ENCODE measurements at regions not wholly inside any gene's neighbourhood (a gene's known extent, or its start where the extent isn't known, plus 50 kb on each side); places are given as distances from the start of the nearest gene placed in this dataset.
A peak's percentile ranks its signal among the peaks of the same experiment; 100 is the strongest.
"Not testable (repeated sequence)": the region's sequence is repeated elsewhere in the genome, so short reads cannot be mapped to it uniquely, and the experiment has no call there.

- not testable (repeated sequence) for H3K9me3 Mint-ChIP-seq (ENCODE audit: unreplicated experiment); H3K36me3 Mint-ChIP-seq (ENCODE audit: unreplicated experiment); H3K27ac Mint-ChIP-seq (ENCODE audit: unreplicated experiment); H3K4me1 Mint-ChIP-seq (ENCODE audit: low read depth, unreplicated experiment); H3K27me3 Mint-ChIP-seq (ENCODE audit: unreplicated experiment); H3K4me3 Mint-ChIP-seq (ENCODE audit: unreplicated experiment)
- peak; percentile 0 for DNase-seq
Observed at GRCh38 chrY:22883569-22883968, 100.5 kb upstream of the BPY2 start.

GRCh38 chrY:22887949-22888348 lies 96.1 kb upstream of the BPY2 start:
- not testable (repeated sequence) for H3K9me3 Mint-ChIP-seq (ENCODE audit: unreplicated experiment); H3K27me3 Mint-ChIP-seq (ENCODE audit: unreplicated experiment); H3K4me1 Mint-ChIP-seq (ENCODE audit: low read depth, unreplicated experiment); H3K36me3 Mint-ChIP-seq (ENCODE audit: unreplicated experiment); DNase-seq; H3K4me3 Mint-ChIP-seq (ENCODE audit: unreplicated experiment); H3K27ac Mint-ChIP-seq (ENCODE audit: unreplicated experiment)

- not testable (repeated sequence) for H3K36me3 Mint-ChIP-seq (ENCODE audit: unreplicated experiment); H3K27me3 Mint-ChIP-seq (ENCODE audit: unreplicated experiment); H3K4me3 Mint-ChIP-seq (ENCODE audit: unreplicated experiment); H3K4me1 Mint-ChIP-seq (ENCODE audit: low read depth, unreplicated experiment); DNase-seq; H3K27ac Mint-ChIP-seq (ENCODE audit: unreplicated experiment); H3K9me3 Mint-ChIP-seq (ENCODE audit: unreplicated experiment)
Observed at GRCh38 chrY:22903503-22904192, 80.4 kb upstream of the BPY2 start.

GRCh38 chrY:22915069-22915468 lies 69.0 kb upstream of the BPY2 start:
- H3K27ac Mint-ChIP-seq (ENCODE audit: unreplicated experiment); H3K27me3 Mint-ChIP-seq (ENCODE audit: unreplicated experiment); H3K4me3 Mint-ChIP-seq (ENCODE audit: unreplicated experiment): not testable (repeated sequence)

GRCh38 chrY:22927667-22928066 lies 56.4 kb upstream of the BPY2 start:
- not testable (repeated sequence) for H3K4me1 Mint-ChIP-seq (ENCODE audit: low read depth, unreplicated experiment); H3K27ac Mint-ChIP-seq (ENCODE audit: unreplicated experiment); H3K27me3 Mint-ChIP-seq (ENCODE audit: unreplicated experiment); H3K9me3 Mint-ChIP-seq (ENCODE audit: unreplicated experiment); DNase-seq; H3K4me3 Mint-ChIP-seq (ENCODE audit: unreplicated experiment); H3K36me3 Mint-ChIP-seq (ENCODE audit: unreplicated experiment)

More at GRCh38 chrY:22915069-22915468, 69.0 kb upstream of the BPY2 start:
- not testable (repeated sequence) for DNase-seq; H3K36me3 Mint-ChIP-seq (ENCODE audit: unreplicated experiment); H3K9me3 Mint-ChIP-seq (ENCODE audit: unreplicated experiment); H3K4me1 Mint-ChIP-seq (ENCODE audit: low read depth, unreplicated experiment)

GRCh38 chrY:22933454-22933853 lies 50.6 kb upstream of the BPY2 start:
- H3K4me3 Mint-ChIP-seq (ENCODE audit: unreplicated experiment); H3K27me3 Mint-ChIP-seq (ENCODE audit: unreplicated experiment); H3K9me3 Mint-ChIP-seq (ENCODE audit: unreplicated experiment); H3K27ac Mint-ChIP-seq (ENCODE audit: unreplicated experiment); DNase-seq; H3K36me3 Mint-ChIP-seq (ENCODE audit: unreplicated experiment); H3K4me1 Mint-ChIP-seq (ENCODE audit: low read depth, unreplicated experiment): not testable (repeated sequence)

Data from glutamatergic neuron (in vitro differentiated cells).